HG03060 (cell line): ENCODE measurements at regions not wholly inside any gene's neighbourhood (a gene's known extent, or its start where the extent isn't known, plus 50 kb on each side); places are given as distances from the start of the nearest gene placed in this dataset.
"Not testable (repeated sequence)": the region's sequence is repeated elsewhere in the genome, so short reads cannot be mapped to it uniquely, and the experiment has no call there.

Experiments used
- ATAC-seq: cut with Tn5 transposase; IDR thresholded peaks from one replicate; pipeline ENCODE4 v1.9.1; 2021; ENCODE audit warnings: low read depth, moderate number of reproducible peaks; ENCODE audit not compliant: unreplicated experiment

DNA sequence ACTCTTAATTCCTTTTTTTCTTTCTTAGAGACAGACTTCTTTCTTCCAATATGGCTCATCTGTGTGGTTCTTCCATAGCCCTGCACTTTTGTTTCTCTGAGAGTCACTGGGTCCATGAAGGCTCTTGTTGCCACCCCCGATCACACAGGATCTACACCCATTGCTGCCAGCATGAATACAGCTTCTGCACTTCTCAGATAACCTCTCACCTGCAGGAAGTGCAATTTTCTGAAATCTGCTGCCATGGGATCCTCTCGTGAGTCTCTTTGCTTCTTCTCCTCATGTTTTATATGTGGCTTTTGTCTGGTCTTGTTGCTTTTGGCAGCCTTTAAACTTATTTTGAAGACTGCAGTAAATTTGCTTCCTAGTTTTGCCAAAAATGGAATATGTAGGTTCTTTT lies 171.2 kb downstream of the TMEM167A start:
- ATAC-seq = no peak

DNA sequence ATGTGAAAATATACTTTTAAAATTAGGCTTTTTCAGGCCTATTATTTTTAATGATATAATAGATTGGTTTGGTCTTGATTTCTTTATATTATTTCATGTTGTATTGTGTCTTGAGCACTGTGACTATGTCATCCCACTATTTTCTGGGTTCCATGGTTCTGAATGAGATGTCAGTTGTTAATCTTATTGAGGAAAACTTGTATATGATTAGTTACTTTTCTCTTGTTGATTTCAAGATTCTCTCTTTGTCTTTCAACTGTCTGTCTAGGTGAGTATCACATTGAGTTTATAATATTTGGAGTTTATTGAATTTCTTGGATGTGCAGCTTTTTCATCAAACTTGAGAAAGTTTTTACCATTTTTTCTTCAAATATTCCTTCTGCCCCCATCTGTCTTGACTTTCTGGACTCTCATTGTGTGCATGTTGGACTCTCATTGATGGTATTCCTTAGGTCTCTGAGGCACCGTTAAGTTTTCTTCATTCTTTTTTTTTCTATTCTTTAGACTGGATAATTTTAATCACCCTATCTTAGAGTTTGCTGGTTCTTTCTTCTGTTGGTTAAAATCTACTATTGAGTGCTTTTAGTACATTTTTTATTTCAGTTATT lies 175.8 kb downstream of the TMEM167A start:
- ATAC-seq = no peak

DNA sequence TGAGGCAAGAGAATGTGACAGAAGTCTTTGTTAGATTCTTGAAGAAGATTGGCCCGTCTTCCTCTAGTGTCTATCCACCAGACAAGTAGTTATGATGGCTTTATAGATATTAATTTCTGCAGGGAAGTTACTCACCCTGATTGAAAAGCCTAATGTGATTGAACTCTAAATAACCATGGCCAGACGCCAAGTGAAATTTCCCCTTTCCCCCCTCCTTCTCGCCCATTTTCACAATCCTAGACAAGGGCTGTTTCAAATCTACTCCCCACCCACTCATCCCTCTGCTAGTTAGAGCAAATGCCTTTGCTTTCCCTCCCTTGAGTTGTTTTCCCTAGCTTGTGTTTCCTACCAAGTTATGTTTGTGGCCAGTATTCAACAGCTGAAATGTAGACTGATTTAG lies 182.5 kb downstream of the TMEM167A start:
- ATAC-seq = no peak

DNA sequence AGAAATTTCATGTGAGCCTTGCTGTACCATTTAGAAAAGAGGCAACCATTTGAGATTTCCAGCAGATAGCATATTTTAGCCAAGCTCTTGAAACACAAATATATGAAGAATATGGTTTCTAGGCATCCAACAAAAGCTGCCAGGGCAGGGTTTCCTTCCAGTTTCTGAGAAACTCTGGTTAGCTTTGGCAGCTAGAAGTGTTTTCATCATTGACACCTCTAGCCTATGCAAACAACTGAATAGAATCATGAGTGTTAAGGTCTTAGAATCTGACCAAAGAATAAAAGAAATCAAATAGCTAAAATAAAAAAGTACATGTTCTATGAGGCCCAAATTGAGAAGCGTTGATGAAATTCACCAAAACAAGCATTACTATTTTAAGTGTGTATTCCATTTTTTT lies 188.1 kb downstream of the TMEM167A start:
- no peak for ATAC-seq

DNA sequence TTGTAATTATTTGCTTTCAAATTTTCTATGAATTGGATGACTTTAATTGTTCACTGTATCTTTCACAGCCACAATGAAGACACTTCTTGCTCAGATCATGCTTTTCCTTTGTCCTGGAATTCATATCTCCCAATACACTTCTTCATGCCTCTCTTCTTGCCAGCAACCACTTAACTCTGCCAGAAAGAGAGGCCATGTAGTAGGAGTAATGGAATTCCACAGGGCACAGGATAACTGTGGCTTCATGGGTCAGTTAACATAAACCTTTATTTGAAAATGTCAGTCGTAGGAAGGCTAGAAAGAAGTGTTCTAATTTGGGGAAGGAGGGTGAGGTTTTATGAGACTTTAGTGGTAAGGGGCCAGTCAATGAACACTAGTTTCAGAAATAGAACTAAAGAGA lies 190.3 kb downstream of the TMEM167A start:
- no peak for ATAC-seq

DNA sequence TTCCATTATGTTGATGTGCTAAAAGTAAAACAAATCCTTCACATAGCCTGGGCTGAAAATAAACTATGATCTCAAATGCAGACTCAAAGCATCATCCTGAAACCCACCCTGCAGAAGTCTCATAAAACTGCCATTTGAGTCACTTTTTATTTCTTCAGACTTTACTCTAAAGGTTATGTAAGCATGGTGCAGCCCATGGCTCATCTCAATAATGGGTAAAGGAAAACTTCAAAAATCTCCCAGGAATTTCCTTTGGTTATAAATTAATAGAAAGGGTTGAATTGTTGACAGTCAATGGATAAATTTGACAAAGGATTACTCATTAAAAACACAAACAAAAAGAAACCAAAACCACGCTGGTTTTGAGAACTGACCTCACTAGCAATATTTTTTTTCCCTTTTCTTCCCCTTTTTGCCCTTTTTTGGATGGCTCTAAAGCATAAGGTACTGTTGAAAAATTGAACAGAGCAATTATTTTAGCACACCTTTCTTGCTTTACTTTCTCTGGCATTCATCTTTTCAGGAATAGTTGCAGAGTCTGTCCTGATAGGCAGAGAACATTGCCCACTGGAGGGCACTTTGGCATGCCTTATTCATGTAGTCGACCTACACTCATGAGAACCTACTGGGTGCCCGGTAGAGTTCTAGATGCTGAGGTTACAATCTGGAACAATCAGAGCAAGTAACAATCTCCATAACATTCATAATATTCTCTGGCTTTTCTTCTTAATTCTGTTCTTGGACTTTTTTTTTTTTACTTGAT lies 191.4 kb downstream of the TMEM167A start:
- no peak for ATAC-seq

DNA sequence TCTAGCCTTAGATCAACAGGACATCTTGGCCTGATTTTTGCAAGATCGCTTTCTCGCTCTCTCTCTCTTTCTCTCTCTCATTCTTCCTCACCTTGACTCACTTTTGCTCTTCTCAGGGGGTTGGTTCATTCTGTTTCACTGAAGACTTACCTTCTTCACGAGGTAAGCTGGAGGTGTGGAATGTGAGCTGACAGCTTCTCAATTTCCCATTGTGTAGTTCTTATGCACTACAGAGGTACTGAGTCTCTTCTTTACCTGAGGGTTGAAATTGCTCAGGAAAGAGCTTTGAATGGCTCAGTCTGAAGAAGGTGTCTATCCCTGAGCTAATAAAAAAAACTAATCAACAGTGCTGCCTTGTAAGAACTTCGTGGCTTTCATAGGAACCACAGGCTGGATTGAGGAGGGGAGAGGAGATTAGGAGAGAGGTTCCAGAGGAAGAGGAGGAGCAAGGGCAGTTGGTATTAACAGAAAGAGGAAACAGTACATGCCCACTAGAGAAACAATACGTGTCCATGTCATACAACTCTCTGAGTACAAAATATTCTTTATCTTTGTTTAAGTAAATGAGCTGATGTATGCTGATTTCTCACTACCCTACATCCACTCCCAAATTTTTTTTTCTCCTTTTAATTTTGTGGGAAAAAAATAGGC lies 192.2 kb downstream of the TMEM167A start:
- no peak for ATAC-seq

DNA sequence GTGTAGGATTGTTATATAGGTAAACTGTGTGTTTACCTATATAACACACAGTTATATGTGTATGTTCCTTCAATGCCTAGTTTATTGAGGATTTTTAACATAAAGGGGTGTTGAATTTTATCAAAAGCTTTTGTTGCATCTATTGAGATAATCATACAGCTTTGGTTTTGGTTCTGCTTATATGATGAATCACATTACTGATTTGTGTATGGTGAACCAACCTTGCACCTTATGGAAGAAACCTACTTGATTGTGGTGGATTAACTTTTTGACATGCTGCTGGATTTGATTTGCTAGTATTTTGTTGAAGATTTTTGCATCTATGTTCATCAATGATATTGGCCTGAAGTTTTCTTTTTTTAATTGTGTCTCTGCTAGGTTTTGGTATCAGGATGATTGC lies 194.9 kb downstream of the TMEM167A start:
- no peak for ATAC-seq

DNA sequence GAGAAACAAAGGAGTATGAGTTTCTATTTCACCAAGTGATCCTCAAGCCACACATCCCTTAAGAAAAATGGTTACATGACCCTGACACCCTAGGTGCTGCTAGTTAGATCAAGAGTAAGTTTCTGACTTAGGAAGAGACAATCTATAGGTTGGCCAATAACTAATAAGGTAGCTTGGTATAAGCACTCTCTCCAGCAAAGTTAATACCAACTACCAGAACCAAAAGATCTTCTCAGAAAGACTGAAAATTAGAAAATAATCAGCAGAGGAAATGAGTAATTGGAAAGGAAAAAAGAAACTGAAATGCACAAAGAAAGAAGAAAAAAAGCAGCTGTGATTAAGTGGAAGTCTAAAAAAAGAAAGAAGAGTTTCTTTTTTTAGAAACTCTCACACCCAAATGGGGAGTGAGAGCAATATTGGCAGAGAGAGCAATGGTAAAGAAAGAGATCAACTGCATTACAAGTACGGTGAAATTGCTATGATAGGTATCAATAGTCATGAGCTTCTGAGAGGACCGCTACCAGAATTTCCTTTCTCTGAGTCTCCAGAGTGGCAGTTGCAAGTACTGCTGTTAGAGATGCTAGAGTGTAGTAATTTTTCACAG lies 195.5 kb downstream of the TMEM167A start:
- ATAC-seq = no peak

DNA sequence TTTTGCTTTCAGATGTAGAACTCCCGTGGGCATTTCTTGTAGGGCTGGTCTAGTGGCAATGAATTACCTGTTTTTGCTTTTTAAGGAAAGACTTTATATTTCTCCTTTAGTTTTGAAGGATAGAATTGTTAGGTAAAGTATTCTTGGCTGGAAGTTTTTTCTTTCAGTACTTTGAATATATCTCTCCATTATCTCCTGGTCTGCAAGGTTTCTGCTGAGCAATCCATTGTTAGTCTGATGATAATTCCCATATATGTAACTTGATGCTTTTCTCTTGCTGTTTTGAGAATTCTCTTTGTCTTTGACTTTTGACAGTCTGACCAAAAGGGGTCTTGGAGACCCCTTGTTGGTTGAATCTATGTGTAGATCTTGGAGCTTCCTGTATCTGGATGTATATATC lies 198.1 kb downstream of the TMEM167A start:
- ATAC-seq = no peak

DNA sequence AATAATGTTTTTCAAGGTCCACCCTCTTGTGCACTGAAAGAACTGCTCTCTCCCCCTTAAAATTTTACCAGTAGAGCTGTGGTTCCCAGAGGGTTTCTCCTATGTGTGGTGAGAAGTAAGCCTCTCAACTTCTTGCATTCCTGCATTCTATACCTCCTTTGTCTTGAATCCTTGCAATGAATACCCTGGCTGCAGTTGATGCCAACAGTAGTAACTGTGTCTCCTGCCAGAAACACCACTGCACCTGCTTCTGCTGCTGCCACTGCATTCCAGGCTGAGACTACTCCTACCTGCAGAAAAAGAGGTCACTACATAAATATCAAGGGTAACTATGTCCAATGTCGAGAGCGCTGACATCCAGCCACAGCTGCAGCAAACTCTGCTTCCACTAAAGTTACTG lies 203.7 kb downstream of the TMEM167A start:
- ATAC-seq = no peak

DNA sequence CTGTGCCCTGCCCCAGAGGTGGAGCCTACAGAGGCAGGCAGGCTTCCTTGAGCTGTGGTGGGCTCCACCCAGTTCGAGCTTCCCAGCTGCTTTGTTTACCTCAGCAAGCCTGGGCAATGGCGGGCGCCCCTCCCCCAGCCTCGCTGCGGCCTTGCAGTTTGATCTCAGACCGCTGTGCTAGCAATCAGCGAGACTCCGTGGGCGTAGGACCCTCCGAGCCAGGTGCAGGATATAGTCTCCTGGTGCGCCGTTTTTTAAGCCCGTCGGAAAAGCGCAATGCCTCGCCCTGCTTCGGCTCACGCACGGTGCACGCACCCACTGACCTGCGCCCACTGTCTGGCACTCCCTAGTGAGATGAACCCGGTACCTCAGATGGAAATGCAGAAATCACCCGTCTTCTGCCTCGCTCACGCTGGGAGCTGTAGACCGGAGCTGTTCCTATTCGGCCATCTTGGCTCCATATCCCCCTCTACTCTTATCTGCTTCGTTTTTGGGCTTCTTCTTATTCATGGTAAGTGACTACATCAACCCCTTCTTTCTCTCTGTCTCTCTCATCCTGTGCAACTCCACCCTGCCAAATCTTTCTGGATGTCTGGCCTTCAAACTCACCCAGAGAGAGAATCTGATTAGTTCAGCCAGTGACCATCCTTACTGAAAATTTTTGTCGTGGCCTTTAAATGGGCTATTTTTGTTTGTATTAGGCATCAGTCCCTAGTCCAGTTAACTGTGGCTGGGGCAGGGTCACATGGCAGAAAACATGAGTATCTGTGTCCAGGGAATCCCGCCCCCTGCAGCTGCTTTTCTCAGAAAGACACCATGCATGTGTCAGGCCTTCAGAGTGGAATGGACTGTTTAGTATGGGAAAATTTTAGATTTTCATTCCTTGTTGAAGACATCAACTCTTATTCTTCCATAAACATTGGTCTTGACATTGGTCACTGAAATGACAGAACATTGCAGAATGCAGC lies 204.6 kb downstream of the TMEM167A start:
- ATAC-seq = not testable (repeated sequence)

DNA sequence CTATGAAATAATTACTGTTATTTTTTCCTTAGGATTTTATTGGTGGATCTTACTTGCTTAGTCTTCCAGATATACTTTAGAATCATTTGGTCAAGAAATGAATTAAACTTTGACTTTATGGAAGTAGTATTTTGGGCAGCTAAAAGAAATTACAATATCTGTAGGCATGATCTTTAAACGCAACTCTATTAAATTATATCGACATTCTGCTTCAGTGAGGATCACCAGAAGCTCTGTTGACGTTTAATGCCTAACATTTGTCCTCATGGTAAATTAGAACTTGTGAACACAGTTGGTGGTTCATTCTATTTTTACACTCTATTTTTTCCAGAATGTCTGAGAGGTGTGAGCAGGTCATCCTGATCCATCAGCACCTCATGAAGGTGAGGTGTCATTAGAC lies 211.6 kb downstream of the TMEM167A start:
- no peak for ATAC-seq

DNA sequence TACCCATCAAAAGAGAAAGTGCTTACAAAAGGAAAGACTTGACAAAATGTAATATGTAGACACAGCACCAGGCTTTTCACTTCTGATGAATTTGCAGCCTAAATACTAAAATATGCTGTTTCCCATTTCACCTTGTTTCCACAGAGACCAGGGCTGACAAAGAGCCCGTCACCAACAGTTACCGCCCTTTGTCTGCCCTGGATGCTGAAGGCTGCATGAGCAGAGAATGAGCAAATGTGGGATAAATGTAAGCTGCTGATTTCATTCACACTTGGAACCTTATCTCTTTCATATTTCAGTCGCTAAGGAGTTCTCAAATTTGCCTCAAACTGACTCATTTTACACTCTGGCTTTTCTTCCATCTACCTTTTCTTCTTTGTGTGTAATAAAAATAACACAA lies 213.9 kb downstream of the TMEM167A start:
- no peak for ATAC-seq

DNA sequence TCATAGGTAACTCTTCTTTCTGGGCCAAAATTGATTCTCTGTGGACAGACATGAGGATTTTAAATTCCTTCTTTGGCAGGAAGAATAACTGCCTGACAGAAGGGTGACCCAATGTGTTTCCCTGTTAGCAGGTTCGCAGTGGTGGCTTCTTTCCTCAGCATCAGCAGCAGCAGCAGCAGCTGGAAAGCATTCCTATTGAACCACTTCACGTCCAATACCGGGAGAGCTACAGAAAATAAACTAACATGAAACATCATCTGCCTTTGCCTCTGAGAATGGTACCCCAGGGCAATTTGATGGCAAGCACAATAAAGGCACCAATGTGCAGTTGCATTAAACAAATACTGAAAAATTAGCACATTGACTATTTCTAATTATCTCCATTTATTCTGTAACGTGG lies 214.5 kb downstream of the TMEM167A start:
- no peak for ATAC-seq

DNA sequence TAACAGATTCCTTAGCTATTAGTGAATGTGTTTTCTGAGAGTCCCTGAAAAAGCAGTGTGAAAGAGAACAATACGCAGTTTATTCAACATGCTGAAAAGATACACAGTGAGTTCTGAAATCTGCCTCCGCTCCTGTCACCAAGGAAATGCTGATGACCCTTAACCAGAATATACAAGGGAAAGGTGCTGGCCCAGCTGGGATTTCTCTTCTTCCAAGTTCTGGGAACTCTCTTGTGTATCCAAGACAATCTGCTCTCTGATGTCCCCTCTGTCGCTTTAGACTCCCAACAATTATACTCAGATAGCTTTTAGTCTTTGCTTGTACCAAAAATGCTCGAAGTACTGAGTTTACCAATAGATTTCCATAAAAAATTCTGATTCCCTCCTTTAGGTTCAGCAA lies 214.9 kb downstream of the TMEM167A start:
- no peak for ATAC-seq

DNA sequence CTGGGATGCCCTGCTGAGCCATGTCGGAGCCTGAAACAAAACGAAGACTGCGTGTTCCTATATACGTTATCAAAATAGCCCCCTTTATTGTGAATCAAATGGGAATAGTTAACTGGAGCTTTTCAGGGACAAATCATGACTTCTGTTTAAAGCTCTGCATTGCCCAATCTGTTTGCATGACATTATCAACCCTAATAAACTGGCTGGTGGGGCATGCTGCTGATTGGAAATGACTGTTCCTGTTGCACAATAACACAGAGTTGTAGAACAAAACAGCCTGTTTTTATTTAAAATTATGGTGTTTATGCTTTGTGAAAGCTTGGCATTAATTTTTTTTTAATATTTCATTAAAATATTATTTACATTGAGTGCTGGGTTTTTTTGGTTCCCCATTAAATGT lies 215.5 kb downstream of the TMEM167A start:
- no peak for ATAC-seq

DNA sequence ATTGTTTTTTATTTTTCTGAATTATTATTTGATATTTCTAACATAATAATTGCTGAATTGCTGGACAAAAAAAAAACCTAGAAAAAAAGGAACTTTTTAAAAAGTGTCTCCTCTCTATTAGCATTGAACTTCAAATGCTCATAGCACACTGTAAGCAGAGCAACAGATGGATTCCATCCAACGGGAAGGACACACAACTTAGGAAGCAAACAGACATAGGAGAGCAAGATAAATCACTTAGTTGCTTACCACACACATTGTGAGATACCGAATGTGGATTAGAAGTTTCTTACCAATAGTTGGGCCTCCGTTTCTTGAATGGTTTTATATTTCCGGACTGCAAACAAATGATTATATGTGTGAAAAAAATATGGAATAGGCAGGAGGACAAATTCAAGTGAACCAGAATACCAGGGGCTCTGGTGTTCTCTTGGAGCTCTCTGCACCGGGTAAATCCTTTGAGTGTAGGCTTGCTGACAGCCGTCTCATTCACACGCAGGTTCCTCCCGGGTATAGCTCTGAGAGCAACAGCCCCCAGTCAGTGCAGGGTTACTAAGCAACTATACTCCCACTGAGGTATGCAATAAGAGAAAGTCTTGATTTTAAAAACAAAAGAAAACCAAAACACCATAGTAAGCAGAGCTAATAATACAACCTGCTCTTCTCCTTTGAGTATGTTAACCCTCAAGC lies 217.6 kb downstream of the TMEM167A start:
- no peak for ATAC-seq

DNA sequence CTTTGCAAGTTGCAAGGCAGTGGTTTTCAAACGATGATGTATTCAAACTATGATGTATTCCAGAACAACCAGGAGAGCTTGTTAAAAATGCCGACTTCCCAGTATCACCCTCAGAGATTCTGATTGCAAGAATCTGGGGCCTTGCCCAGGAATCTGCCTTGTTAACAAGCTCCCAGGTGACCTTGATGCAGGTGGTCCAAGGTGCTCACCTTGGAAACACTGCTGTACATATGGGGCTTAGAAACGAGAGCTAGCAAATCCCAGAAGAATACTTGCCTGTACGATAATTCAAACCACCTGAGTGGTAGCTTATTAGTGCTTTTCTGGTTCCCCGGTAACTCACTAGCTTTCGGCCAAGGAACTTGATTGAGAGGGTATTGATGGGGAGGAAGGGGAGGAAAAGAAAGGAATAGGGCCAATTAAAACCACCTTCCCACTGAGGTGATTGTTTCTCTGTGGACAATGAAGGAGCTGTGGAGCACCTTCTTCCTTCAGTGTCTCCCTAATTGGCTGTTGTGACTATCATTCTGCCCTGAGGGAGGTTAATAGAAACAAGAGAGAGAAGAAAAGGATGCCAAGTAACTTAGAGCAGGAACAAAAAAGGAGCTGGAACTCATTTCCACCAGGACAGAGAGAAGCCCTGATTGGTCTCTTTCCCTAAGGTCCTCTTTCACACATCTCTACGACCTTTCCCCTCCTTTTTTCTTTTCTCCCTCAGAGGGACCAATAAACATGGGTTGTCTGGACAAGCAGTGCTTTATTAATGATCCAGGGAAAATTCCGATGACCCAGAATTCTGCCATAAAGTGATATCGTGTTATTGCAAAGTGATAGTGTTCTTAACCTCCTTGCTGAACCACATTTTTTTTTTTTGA lies 218.8 kb downstream of the TMEM167A start:
- no peak for ATAC-seq
